GM10266 (cell line): ENCODE measurements at regions not wholly inside any gene's neighbourhood (a gene's known extent, or its start where the extent isn't known, plus 50 kb on each side); places are given as distances from the start of the nearest gene placed in this dataset.

ENCODE experiments used
- DNase-seq: peaks from one replicate; pipeline ENCODE4 v3.0.0; 2012; ENCODE audit errors: extremely low spot score
- CTCF ChIP-seq: IDR thresholded peaks from 2 replicates; pipeline ENCODE4 v1.5.1; 2012; ENCODE audit warnings: mild to moderate bottlenecking, low read depth; ENCODE audit not compliant: control insufficient read depth, insufficient read depth; ENCODE audit errors: missing control alignments

GRCh38 chr9:27743490-27743889 lies 170.2 kb upstream of the C9orf72 start:
- DNase-seq, result no peak
- no peak for TF ChIP-seq CTCF

- TF ChIP-seq CTCF, result no peak
- no peak for DNase-seq
Observed at GRCh38 chr9:27747450-27747849, 174.2 kb upstream of the C9orf72 start.

- no peak for DNase-seq
- no peak for TF ChIP-seq CTCF
Observed at GRCh38 chr9:27749838-27750237, 176.6 kb upstream of the C9orf72 start.

GRCh38 chr9:27750566-27750965 lies 177.3 kb upstream of the C9orf72 start:
- no peak for DNase-seq

GRCh38 chr9:27752069-27752468 lies 178.8 kb upstream of the C9orf72 start:
- no peak for DNase-seq
- no peak for TF ChIP-seq CTCF

More at GRCh38 chr9:27750566-27750965, 177.3 kb upstream of the C9orf72 start:
- TF ChIP-seq CTCF, result no peak

- no peak for TF ChIP-seq CTCF
- no peak for DNase-seq
Observed at GRCh38 chr9:27755846-27756245, 182.6 kb upstream of the C9orf72 start.

- no peak for DNase-seq
- TF ChIP-seq CTCF, result no peak
Observed at GRCh38 chr9:27756418-27756817, 183.1 kb upstream of the C9orf72 start.
